ENCODE measurements at regions not wholly inside any gene's neighbourhood (a gene's known extent, or its start where the extent isn't known, plus 50 kb on each side); places are given as distances from the start of the nearest gene placed in this dataset.

GRCh38 chr17:69769050-69769449 is 306.0 kb upstream of the KCNJ16 start:
- TF ChIP-seq CTCF (IDR thresholded peaks at IDR 0.05) (no peak), POLR2A (IDR thresholded peaks at IDR 0.05) (no peak)

All from adrenal gland (tissue), 5 donors.